HG03558 (cell line): ENCODE measurements at regions not wholly inside any gene's neighbourhood (a gene's known extent, or its start where the extent isn't known, plus 50 kb on each side); places are given as distances from the start of the nearest gene placed in this dataset.
"Not testable (repeated sequence)": the region's sequence is repeated elsewhere in the genome, so short reads cannot be mapped to it uniquely, and the experiment has no call there.

Source experiments
- ATAC-seq: cut with Tn5 transposase; IDR thresholded peaks from one replicate; pipeline ENCODE4 v1.9.1; 2021; ENCODE audit warnings: moderate number of reproducible peaks; ENCODE audit not compliant: unreplicated experiment; ENCODE audit errors: extremely low read depth

DNA sequence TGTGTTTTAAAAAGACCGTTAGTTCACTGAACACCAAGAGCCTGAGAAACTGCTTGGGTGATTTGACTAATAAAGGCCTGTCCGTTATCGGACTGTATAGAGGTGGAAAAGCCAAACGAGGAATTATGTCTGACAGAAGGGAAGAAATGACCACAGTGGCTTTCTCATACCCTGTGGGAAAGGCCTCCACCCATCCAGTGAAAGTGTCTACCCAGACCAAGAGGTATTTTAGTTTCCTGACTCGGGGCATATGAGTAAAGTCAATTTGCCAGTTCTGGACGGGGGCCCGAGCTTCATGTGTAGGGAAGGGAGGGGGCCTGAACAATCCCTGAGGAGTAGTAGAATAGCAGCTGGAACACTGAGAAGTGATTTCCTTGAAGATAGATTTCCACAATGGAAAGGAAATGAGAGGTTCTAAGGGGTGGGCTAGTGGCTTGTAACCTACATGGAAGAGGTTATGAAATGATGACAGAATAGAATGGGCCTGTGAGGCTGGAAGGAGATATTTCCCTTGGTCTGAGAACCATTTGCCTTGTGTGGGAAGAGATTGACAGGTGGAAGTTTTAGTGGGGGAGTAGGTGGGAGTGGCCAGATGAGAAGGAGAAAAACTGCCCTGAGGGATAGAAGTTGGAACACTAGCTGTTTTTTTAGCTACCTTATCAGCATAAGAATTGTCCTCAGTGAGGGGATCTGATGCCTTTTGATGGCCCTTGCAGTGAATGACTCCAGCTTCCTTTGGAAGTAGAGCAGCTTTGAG is 106.4 kb upstream of the PPM1J start:
- not testable (repeated sequence) for ATAC-seq

- no peak for ATAC-seq
Observed at GRCh38 chr1:112818990-112819689, 104.0 kb upstream of the PPM1J start.

DNA sequence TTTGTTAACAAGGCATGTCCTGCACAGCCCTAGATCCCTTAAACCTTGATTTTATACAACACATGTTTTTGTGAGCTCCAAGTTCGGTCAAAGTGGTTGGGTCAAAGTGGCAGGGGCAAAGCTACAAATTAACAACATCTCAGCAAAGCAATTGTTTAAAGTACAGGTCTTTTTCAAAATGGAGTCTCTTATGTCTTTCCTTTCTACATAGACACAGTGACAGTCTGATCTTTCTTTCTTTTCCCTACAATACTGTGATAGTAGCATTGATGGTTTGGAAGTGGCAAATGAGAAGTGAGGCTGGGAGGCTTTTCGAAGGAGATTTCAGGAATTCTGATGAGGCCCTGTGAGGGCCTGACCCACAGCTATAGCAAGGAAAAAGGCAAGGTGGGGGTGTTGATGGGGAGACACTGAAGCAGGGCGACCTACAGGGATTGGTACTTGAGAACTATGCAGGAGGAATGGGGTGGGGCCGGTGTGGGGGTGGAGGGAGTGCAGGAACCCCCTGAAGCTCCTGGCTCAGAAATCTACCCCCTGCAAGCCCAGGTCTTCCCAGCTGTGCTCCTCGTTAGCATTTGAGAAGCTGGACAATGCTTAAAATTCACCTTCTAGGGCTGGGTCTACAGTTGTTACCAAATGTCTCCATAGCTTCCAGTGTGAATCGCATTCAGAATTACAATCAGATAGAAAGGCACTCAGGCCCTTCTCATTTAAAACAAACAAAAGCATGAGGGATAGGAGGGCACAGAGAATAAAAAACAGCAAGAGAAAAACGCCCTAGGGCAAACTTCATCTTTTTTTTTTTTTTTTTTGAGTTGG is 102.6 kb upstream of the PPM1J start:
- ATAC-seq, result no peak

DNA sequence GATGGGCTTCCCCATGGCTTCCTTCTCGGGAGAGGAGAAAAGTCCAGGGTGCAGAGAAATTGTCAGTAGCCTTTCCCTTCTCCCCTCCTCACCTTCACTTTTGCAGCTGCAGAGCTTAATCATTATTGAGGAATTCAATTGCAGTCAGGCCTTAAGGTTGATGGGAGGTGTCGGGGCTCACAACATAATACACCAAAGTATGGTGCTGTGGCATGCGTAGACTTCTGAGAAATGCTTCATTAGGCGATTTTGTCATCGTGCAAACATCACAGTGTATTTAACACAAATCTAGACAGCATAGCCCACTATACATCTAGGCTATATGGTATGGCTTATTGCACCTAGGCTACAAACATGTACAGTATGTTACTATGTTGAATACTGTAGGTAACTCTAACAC is 100.2 kb upstream of the PPM1J start:
- no peak for ATAC-seq

- not testable (repeated sequence) for ATAC-seq
Observed at GRCh38 chr1:112814645-112815044, 99.5 kb upstream of the PPM1J start.

- ATAC-seq, result no peak
Observed at GRCh38 chr1:112808861-112809684, 93.9 kb upstream of the PPM1J start.

DNA sequence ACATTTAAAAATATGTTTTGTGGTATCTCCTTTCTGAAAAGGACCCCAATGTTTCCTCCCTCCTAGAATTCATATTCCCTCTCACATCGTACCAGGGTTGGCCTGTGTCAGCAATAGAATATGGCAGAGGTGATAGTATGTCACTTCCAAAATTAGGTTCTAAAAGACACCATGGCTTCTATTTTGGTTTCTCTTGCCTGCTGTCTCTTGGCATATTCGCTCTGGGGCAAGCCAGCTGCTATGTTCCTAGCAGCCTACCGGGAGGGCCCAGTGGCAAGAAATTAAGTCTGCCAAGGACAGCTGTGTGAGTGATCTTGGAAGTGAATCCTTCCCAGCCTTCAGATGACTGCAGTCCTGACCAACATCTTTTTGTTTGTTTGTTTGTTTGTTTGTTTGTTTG is 92.9 kb upstream of the PPM1J start:
- no peak for ATAC-seq

GRCh38 chr1:112807117-112807516 is 92.0 kb upstream of the PPM1J start:
- no peak for ATAC-seq

DNA sequence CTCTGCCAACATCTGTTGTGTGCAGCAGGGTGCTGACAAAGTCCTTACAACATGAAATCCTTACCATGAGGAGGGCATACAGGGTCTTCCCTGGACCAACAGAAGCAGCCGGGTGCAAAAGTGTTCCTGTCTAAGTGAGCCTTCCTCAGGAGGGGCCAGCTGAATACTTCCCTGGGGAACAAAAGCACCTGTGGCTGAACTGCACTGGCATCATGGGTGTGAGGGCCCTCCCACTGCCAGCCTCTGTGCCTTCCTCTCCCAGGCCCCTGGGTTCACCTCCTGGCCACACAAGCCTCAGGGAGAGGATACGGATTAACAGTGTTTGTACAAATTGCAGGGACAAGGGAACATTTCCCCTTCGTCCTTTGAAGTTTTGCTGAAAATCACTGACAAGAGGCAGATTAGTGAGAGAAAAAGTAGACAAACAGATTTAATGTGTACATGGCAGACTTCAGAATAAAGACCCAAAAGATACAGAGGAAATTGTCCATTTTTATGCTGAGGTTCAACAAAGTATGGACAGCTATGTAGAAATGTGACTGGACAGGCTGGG is 91.0 kb upstream of the PPM1J start:
- no peak for ATAC-seq

- ATAC-seq, result no peak
Observed at GRCh38 chr1:112805155-112805853, 90.2 kb upstream of the PPM1J start.

DNA sequence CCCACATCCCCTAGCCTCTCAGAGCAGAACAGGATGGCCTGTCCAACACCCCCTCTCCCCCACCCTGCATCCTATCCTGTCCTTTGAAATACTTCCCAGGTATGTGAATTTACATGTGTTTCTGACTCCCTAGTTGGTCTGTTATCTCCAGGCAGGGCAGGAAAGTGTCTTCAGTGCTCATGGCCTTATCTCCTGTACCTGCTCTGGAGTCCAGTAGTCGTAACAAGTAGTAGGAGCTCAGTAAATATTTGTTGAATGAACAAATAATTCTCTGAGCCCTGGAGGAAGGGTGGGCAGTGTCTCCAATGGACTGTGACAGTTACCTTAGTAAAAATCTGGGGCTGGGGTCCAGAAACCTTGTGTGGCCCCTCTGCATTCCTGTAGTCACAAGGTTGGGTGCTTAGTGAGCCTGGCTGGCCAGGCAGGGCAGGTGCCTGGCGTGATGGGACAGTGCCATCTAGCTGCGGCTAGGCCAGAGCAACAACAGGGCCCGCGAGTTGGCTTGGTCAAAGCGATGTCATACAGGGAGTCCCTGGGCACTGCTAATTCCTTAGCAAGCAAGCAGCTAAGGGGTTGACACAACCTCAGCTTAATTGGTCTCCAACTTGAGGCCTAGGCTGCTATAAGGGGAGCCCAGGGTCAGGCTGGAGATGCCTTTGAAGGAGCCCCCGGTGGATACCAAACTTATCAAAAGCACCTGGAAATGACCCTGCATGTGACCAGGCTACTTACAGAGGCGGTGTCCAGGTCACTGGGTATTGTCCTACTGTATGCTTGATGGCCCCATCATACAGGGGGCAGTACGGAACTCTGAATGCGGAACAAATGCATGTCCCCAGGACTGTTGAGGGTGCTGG is 89.0 kb upstream of the PPM1J start:
- no peak for ATAC-seq

- ATAC-seq, result no peak
Observed at GRCh38 chr1:112800289-112800688, 85.2 kb upstream of the PPM1J start.

GRCh38 chr1:112798292-112798691 is 83.2 kb upstream of the PPM1J start:
- no peak for ATAC-seq

DNA sequence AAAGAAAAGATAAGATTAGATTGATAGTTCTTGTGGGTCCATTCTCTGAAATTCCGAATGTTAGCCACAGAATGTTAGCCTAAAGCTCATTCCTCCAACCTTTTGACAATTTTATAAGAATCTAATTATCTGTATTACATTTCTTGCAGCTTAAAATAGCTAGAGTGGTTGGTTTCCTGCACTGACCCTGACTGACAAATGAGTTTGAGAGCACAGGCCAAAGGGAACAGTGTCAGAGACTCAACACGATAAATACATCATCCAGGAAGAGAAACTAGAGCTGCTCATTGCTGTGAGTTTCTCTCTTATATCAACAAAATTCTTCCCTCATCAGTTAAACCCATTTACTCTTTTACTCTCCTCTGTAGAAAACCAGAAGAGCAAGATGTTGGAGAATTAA is 82.1 kb upstream of the PPM1J start:
- no peak for ATAC-seq

GRCh38 chr1:112794654-112795239 is 79.6 kb upstream of the PPM1J start:
- no peak for ATAC-seq

GRCh38 chr1:112793631-112794565 is 78.8 kb upstream of the PPM1J start:
- ATAC-seq, result no peak

GRCh38 chr1:112791723-112792104 is 76.6 kb upstream of the PPM1J start:
- ATAC-seq, result no peak
